ENCODE measurements at regions not wholly inside any gene's neighbourhood (a gene's known extent, or its start where the extent isn't known, plus 50 kb on each side); places are given as distances from the start of the nearest gene placed in this dataset.

- DNase-seq (ENCODE audit: extremely low spot score) = no peak
- POLR2A ChIA-PET = no interaction called here
- CTCF ChIA-PET = interaction anchor here (1.1 to 1.2 kb wide), 2 partner anchors 11 to 50 kb away, joined by 3 read pairs; no protein-coding TSS in a partner anchor
- TF ChIP-seq CTCF (IDR thresholded peaks at IDR 0.05; ENCODE audit: control extremely low read depth, extremely low read depth, low read depth, missing control alignments) = no peak
Measured at GRCh38 chr2:105645938-105646773, 98.6 kb upstream of the NCK2 start.

- no peak for TF ChIP-seq CTCF (IDR thresholded peaks at IDR 0.05; ENCODE audit: control extremely low read depth, extremely low read depth, low read depth, missing control alignments)
- POLR2A ChIA-PET = no interaction called here
- DNase-seq (ENCODE audit: extremely low spot score) = no peak
- CTCF ChIA-PET = no interaction called here
Measured at GRCh38 chr2:105645031-105645937, 99.4 kb upstream of the NCK2 start.

GRCh38 chr2:105644174-105644980 lies 100.3 kb upstream of the NCK2 start:
- POLR2A ChIA-PET = no interaction called here
- CTCF ChIA-PET = no interaction called here
- no peak for DNase-seq (ENCODE audit: extremely low spot score)
- TF ChIP-seq CTCF (IDR thresholded peaks at IDR 0.05; ENCODE audit: control extremely low read depth, extremely low read depth, low read depth, missing control alignments) = no peak

- POLR2A ChIA-PET = no interaction called here
- CTCF ChIA-PET = no interaction called here
- DNase-seq (ENCODE audit: extremely low spot score) = no peak
- no peak for TF ChIP-seq CTCF (IDR thresholded peaks at IDR 0.05; ENCODE audit: control extremely low read depth, extremely low read depth, low read depth, missing control alignments)
Measured at GRCh38 chr2:105643405-105644173, 101.1 kb upstream of the NCK2 start.

GRCh38 chr2:105641389-105641811 lies 103.3 kb upstream of the NCK2 start:
- DNase-seq (ENCODE audit: extremely low spot score) = no peak
- TF ChIP-seq CTCF (IDR thresholded peaks at IDR 0.05; ENCODE audit: control extremely low read depth, extremely low read depth, low read depth, missing control alignments) = no peak
- ChIA-PET POLR2A (no interaction called here), CTCF (no interaction called here)

Measured in GM10248 (cell line).